ENCODE measurements at regions not wholly inside any gene's neighbourhood (a gene's known extent, or its start where the extent isn't known, plus 50 kb on each side); places are given as distances from the start of the nearest gene placed in this dataset.

DNA sequence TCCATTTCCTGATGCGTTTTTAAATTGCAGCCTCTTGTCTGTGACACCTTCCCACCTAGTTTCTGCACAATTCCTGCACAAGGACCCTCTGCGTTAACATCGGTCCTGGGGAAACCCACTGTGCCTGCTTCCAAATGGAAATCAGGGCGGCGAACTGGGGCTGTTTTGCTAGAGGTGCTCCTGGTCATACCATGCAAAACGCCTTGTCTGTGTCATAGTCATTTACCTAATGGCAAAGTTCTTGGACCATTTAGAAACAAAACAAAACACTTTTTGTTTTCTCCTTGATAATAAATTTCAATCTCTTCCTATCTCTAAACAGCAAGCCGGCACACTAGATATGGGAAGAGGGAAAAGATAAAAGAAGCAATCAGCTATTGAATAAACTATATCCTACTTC lies 206.9 kb upstream of the KLF14 start:
- TF ChIP-seq, protein P1, sequence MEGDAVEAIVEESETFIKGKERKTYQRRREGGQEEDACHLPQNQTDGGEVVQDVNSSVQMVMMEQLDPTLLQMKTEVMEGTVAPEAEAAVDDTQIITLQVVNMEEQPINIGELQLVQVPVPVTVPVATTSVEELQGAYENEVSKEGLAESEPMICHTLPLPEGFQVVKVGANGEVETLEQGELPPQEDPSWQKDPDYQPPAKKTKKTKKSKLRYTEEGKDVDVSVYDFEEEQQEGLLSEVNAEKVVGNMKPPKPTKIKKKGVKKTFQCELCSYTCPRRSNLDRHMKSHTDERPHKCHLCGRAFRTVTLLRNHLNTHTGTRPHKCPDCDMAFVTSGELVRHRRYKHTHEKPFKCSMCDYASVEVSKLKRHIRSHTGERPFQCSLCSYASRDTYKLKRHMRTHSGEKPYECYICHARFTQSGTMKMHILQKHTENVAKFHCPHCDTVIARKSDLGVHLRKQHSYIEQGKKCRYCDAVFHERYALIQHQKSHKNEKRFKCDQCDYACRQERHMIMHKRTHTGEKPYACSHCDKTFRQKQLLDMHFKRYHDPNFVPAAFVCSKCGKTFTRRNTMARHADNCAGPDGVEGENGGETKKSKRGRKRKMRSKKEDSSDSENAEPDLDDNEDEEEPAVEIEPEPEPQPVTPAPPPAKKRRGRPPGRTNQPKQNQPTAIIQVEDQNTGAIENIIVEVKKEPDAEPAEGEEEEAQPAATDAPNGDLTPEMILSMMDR (conservative IDR thresholded peaks at IDR 0.05; ENCODE audit: low read depth, low read length): no peak
- peak overlapping the region; percentile 71 for H3K4me3 ChIP-seq (ENCODE audit: low read depth, low read length)
- DNase-seq (ENCODE audit: low read depth): no peak

DNA sequence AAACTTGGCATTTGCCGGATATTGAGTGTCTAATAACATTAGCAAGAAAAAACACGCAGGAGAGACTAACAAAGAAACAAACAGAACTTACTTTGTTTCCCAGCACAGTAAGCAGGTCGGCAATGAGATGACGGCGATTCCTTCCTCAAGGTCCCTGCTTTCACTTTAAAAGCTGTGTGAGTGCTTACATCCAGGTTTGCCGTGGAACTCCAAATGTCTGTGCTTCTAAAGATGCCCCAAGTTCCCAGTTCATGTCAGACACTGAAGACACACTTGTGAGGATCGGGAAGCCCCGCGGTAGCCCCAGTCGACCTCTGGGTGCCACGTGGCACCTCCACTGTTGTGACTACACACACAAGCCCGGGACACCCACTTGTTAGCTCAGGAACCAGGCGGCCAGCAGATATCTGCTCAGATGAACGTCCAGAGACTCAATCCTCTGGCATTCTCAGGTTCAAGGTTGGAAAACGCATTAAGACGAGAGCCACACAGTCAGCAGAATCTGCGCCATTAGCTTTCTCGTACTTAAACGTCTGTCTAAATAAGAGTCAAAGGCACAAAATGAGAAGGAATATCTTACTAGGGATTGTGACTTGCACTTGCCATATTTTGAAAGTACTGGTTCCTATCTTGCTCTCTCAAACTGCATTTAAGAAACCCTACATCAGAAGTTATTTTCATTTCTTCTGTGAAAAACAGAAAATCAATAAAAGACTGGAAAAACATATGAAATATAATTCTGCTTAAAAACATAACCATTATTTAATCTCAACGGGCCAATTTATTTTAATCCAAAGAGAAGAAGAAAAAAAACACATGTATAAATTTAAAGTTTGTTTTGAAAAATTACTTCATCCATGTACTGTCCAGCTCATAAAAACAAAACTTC lies 207.6 kb upstream of the KLF14 start:
- TF ChIP-seq, protein P1 (conservative IDR thresholded peaks at IDR 0.05; ENCODE audit: low read depth, low read length): no peak
- DNase-seq (ENCODE audit: low read depth): no peak

DNA sequence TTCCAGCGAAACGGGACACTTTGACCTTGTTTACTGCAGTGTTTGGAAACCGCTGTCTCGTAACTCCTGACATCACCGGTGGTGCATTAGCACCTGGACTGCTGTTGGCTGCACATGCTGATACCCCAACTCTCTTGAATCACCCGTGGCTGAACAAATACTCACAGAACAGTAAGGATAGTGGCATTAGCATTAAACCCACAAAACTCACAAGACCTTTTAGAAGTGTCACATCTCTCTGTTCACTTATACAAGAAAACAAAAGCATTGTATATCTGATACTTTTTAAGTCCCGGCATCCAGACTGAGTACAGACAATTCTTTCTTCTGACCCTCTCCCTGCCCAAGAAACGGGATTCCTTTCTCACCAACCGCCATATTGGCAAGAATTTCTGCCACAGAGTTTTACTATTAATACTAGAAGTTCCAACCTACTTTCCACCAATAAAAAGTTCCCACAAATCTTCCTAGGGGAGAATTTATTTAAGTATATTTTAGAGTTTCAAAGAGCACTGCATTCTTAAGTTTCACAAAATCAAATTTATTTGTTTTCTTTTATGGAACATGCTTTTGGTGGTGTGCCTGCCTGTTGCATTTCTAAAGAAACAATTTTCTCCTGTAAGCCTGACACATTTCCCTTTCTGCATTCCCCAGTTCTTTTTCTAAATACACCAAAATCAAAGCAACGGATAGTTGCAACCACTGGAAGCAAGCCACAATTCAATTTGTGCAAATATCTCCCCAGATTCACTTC lies 208.4 kb upstream of the KLF14 start:
- no peak for DNase-seq (ENCODE audit: low read depth)
- TF ChIP-seq, protein P1 (conservative IDR thresholded peaks at IDR 0.05; ENCODE audit: low read depth, low read length): no peak
- peak overlapping the region; percentile 71 for H3K4me3 ChIP-seq (ENCODE audit: low read depth, low read length)

More for the DNA sequence above, 207.6 kb upstream of the KLF14 start:
- H3K4me3 ChIP-seq (ENCODE audit: low read depth, low read length): peak overlapping the region; percentile 71

DNA sequence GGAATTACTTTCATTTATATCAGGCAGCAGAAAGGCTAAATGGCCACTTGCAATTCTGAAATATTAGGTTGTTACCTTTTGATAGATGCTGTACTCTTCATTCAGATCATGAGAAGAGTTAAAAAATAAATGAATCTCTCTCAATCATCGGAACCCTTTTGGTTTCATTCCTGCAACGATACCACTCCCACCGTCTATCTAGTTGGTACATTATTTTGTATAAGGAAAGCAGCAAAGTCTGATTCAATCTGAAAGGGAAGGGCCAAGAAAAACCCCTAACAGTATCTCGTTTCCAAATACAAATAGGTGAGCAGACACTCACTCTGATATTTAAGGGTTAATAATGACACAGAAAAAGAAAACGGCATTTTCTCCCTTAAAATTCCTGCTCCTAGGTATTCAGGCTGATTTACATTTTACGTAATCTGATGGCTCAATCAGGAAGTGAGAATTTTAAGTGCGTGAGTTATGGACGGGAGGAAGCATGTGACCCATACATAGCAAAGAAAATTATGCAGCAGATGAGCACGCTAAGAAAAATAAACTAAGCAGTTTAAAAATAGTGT lies 209.4 kb upstream of the KLF14 start:
- TF ChIP-seq, protein P1 (conservative IDR thresholded peaks at IDR 0.05; ENCODE audit: low read depth, low read length): no peak
- peak overlapping the region; percentile 71 for H3K4me3 ChIP-seq (ENCODE audit: low read depth, low read length)
- no peak for DNase-seq (ENCODE audit: low read depth)

DNA sequence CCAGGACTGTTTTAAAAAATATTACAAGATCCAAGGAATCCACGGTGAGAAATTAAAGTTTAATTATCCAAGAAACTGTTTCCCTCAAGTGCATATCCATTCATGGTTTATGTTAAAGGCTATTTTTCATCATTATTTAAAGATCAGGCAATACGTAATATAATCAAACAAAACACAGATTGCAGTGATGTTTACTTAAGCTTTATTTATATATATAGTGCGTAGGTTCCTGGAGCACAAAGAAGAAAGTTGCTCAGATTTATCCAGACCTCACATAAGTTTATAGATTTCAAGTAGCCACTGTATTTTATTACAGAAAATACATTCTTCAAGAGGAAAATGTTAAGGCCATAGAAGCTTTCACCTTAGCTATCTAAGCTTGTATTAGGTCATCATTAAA lies 210.0 kb upstream of the KLF14 start:
- H3K4me3 ChIP-seq (ENCODE audit: low read depth, low read length): peak overlapping the region; percentile 71
- TF ChIP-seq, protein P1 (conservative IDR thresholded peaks at IDR 0.05; ENCODE audit: low read depth, low read length): no peak
- DNase-seq (ENCODE audit: low read depth): no peak

DNA sequence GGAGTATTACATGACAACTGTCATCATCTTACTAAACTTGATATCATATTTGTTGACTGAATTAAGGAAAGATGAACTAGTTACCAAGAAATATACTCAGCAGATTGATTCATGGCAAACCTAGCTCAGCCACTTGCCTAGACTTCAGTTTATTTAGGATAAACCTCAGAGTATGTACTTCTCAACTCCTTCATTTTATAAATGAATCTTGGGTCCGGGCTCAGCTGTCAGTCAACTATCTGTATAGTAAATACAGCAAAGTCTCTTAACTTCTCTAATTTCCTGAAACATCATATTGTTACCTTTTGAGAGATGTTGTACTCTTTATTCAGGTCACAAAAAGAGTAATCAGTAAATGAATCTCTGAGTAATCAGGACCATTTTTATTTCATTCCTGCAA lies 211.0 kb upstream of the KLF14 start:
- TF ChIP-seq, protein P1 (conservative IDR thresholded peaks at IDR 0.05; ENCODE audit: low read depth, low read length): no peak
- no peak for DNase-seq (ENCODE audit: low read depth)

More for the DNA sequence above, 211.0 kb upstream of the KLF14 start:
- no peak overlapping the region for H3K4me3 ChIP-seq (ENCODE audit: low read depth, low read length)

Data from epithelial cell of proximal tubule (primary cell).